ENCODE measurements at regions not wholly inside any gene's neighbourhood (a gene's known extent, or its start where the extent isn't known, plus 50 kb on each side); places are given as distances from the start of the nearest gene placed in this dataset.

DNA sequence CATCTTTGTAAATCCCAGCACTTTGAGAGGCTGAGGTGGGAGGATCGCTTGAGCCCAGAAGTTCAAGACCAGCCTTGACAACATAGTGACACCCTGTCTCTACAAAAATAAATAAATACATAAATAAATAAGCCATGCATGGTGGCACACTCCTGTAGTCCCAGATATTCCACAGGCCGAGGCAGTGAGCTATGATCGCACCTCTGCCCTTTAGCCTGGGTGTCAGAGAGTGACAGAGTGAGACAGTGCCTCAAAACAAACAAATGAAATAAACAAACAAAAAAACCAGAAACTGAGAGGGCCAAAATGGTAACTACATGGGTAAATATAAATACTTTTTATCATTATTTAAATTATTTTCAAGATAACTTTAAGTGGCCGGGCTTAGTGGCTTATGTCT, 445.4 kb downstream of the ZIC1 start:
- TF ChIP-seq, protein P1, sequence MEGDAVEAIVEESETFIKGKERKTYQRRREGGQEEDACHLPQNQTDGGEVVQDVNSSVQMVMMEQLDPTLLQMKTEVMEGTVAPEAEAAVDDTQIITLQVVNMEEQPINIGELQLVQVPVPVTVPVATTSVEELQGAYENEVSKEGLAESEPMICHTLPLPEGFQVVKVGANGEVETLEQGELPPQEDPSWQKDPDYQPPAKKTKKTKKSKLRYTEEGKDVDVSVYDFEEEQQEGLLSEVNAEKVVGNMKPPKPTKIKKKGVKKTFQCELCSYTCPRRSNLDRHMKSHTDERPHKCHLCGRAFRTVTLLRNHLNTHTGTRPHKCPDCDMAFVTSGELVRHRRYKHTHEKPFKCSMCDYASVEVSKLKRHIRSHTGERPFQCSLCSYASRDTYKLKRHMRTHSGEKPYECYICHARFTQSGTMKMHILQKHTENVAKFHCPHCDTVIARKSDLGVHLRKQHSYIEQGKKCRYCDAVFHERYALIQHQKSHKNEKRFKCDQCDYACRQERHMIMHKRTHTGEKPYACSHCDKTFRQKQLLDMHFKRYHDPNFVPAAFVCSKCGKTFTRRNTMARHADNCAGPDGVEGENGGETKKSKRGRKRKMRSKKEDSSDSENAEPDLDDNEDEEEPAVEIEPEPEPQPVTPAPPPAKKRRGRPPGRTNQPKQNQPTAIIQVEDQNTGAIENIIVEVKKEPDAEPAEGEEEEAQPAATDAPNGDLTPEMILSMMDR (IDR thresholded peaks at IDR 0.05 in 8 of 11, conservative IDR thresholded peaks at IDR 0.05 in 3 of 11) = no peak
- TF ChIP-seq POLR2AphosphoS5 (IDR thresholded peaks at IDR 0.05) = no peak
